ENCODE measurements at regions not wholly inside any gene's neighbourhood (a gene's known extent, or its start where the extent isn't known, plus 50 kb on each side); places are given as distances from the start of the nearest gene placed in this dataset.

DNA sequence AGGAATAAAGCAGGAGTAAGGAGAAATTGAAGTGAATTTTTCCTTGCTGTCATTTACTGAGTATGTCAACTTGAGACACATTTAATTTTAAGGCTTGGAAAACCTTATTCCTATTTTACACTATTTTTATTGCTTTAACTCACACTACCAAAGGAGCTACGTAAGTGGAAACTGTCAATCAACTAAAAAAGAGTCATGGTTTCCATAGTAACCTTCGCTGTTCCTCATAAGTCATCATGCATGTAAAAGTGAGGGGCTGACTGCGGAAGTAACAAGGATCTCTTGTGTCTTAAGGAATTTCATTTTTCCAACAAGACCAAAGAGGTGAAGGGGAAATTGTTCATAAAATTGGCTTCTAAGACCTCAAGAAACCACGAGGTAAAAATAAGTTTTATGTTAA lies 516.2 kb upstream of the CA10 start:
- Mint-ChIP-seq H3K4me1 (ENCODE audit: low read depth, unreplicated experiment) (peaks cover 10% of the 10 kb centered on the region), H3K27me3 (ENCODE audit: low read depth, unreplicated experiment) (no peaks in the 10 kb centered on the region), H3K9me3 (ENCODE audit: unreplicated experiment) (peaks cover 10% of the 10 kb centered on the region), H3K36me3 (ENCODE audit: low read depth, unreplicated experiment) (no peaks in the 10 kb centered on the region), H3K4me3 (ENCODE audit: unreplicated experiment) (no peak overlapping the region), H3K27ac (ENCODE audit: unreplicated experiment) (no peak overlapping the region)
- no peak overlapping the region for H3K4me2 ChIP-seq (ENCODE audit: low read length)
- H4K20me1 ChIP-seq (ENCODE audit: insufficient read depth, low read length), result no peaks in the 10 kb centered on the region
- no peak for TF ChIP-seq EZH2 (IDR thresholded peaks at IDR 0.05; ENCODE audit: insufficient read depth, low read length)
- TF ChIP-seq, protein P1, sequence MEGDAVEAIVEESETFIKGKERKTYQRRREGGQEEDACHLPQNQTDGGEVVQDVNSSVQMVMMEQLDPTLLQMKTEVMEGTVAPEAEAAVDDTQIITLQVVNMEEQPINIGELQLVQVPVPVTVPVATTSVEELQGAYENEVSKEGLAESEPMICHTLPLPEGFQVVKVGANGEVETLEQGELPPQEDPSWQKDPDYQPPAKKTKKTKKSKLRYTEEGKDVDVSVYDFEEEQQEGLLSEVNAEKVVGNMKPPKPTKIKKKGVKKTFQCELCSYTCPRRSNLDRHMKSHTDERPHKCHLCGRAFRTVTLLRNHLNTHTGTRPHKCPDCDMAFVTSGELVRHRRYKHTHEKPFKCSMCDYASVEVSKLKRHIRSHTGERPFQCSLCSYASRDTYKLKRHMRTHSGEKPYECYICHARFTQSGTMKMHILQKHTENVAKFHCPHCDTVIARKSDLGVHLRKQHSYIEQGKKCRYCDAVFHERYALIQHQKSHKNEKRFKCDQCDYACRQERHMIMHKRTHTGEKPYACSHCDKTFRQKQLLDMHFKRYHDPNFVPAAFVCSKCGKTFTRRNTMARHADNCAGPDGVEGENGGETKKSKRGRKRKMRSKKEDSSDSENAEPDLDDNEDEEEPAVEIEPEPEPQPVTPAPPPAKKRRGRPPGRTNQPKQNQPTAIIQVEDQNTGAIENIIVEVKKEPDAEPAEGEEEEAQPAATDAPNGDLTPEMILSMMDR (IDR thresholded peaks at IDR 0.05; ENCODE audit: insufficient read depth, low read depth, low read length), result no peak
- H3K4me3 ChIP-seq (ENCODE audit: insufficient read depth, low read depth, low read length), result no peak overlapping the region
- no peaks in the 10 kb centered on the region for H3K9me3 ChIP-seq (ENCODE audit: insufficient read depth, low read depth, low read length)
- no peaks in the 10 kb centered on the region for H3K36me3 ChIP-seq (ENCODE audit: insufficient read depth, low read length)
- no peak overlapping the region for H3K27ac ChIP-seq (ENCODE audit: low read depth, low read length)
- H2AFZ ChIP-seq (ENCODE audit: low read depth, low read length), result no peak overlapping the region
- H3K27me3 ChIP-seq (ENCODE audit: insufficient read depth, low read length), result no peaks in the 10 kb centered on the region
- H3K4me1 ChIP-seq (ENCODE audit: insufficient read depth, low read length), result no peaks in the 10 kb centered on the region
- no peaks in the 10 kb centered on the region for H3K79me2 ChIP-seq (ENCODE audit: insufficient read depth, low read length)
- no peak overlapping the region for H3K9ac ChIP-seq (ENCODE audit: low read length)
- FAIRE-seq, result no peak
- no peak for DNase-seq (ENCODE audit: low read depth)

DNA sequence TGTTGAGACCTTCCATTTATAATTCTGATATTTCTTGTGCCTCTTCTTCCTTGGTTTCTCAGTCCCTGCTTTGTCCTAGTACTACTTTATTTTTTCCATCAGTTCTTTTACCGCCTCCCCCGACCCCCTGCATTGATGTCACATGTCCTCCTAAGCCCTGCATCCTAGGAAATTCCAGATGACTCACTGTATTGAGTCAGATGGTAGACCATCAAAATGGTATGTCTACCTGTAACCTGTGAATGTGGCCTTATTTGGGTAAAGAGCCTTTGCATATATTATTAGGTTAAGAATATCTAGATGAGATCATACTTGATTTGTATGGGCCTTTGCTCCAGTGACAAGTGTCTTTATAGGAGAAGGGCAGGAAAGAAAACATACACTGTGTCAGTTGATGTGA lies 515.3 kb upstream of the CA10 start:
- no peaks in the 10 kb centered on the region for H3K79me2 ChIP-seq (ENCODE audit: insufficient read depth, low read length)
- H3K27ac ChIP-seq (ENCODE audit: low read depth, low read length), result no peak overlapping the region
- peaks cover 10% of the 10 kb centered on the region for H3K4me1 Mint-ChIP-seq (ENCODE audit: low read depth, unreplicated experiment)
- H3K27me3 Mint-ChIP-seq (ENCODE audit: low read depth, unreplicated experiment), result no peaks in the 10 kb centered on the region
- H3K9ac ChIP-seq (ENCODE audit: low read length), result no peak overlapping the region
- H3K36me3 Mint-ChIP-seq (ENCODE audit: low read depth, unreplicated experiment), result no peaks in the 10 kb centered on the region
- no peaks in the 10 kb centered on the region for H3K36me3 ChIP-seq (ENCODE audit: insufficient read depth, low read length)
- DNase-seq (ENCODE audit: low read depth), result no peak
- no peak overlapping the region for H2AFZ ChIP-seq (ENCODE audit: low read depth, low read length)
- no peaks in the 10 kb centered on the region for H3K27me3 ChIP-seq (ENCODE audit: insufficient read depth, low read length)
- no peaks in the 10 kb centered on the region for H3K4me1 ChIP-seq (ENCODE audit: insufficient read depth, low read length)
- no peak for FAIRE-seq
- H3K4me3 Mint-ChIP-seq (ENCODE audit: unreplicated experiment), result no peak overlapping the region
- H4K20me1 ChIP-seq (ENCODE audit: insufficient read depth, low read length), result no peaks in the 10 kb centered on the region
- no peak for TF ChIP-seq EZH2 (IDR thresholded peaks at IDR 0.05; ENCODE audit: insufficient read depth, low read length)
- TF ChIP-seq, protein P1 (IDR thresholded peaks at IDR 0.05; ENCODE audit: insufficient read depth, low read depth, low read length), result no peak
- H3K4me3 ChIP-seq (ENCODE audit: insufficient read depth, low read depth, low read length), result no peak overlapping the region
- no peaks in the 10 kb centered on the region for H3K9me3 ChIP-seq (ENCODE audit: insufficient read depth, low read depth, low read length)
- H3K27ac Mint-ChIP-seq (ENCODE audit: unreplicated experiment), result no peak overlapping the region
- no peak overlapping the region for H3K4me2 ChIP-seq (ENCODE audit: low read length)
- peaks cover 6% of the 10 kb centered on the region for H3K9me3 Mint-ChIP-seq (ENCODE audit: unreplicated experiment)

DNA sequence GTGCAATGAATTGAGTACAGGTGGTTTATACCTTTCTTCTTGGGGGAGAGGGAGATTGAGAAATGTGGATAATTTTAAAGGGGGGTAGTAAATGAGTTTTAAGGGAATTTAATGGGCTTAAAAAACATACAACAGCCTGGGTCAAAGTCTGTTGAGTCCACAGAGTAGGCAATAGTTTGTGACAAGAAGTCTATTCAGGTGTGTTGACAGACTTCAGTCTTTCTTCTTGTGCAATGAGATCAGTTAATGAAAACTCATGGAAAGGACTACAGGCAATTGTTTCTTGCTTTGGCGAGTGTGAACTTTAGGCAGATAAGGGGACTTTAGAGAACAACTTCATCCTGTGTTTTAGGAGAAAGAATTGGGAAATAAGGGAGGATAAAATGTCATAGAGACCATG lies 507.8 kb upstream of the CA10 start:
- no peak for FAIRE-seq

More for the DNA sequence above, 507.8 kb upstream of the CA10 start:
- Histone ChIP-seq H3K27ac (ENCODE audit: low read depth, low read length) (no peak overlapping the region), H3K79me2 (ENCODE audit: insufficient read depth, low read length) (no peaks in the 10 kb centered on the region), H3K9me3 (ENCODE audit: insufficient read depth, low read depth, low read length) (no peaks in the 10 kb centered on the region), H3K4me2 (ENCODE audit: low read length) (no peak overlapping the region), H2AFZ (ENCODE audit: low read depth, low read length) (no peak overlapping the region), H3K4me3 (ENCODE audit: insufficient read depth, low read depth, low read length) (no peak overlapping the region), H3K27me3 (ENCODE audit: insufficient read depth, low read length) (no peaks in the 10 kb centered on the region), H3K4me1 (ENCODE audit: insufficient read depth, low read length) (no peaks in the 10 kb centered on the region), H4K20me1 (ENCODE audit: insufficient read depth, low read length) (no peaks in the 10 kb centered on the region), H3K9ac (ENCODE audit: low read length) (no peak overlapping the region), H3K36me3 (ENCODE audit: insufficient read depth, low read length) (no peaks in the 10 kb centered on the region)
- no peak for TF ChIP-seq EZH2 (IDR thresholded peaks at IDR 0.05; ENCODE audit: insufficient read depth, low read length)
- TF ChIP-seq, protein P1 (IDR thresholded peaks at IDR 0.05; ENCODE audit: insufficient read depth, low read depth, low read length), result no peak
- Mint-ChIP-seq H3K36me3 (ENCODE audit: low read depth, unreplicated experiment) (peaks cover 2% of the 10 kb centered on the region), H3K4me1 (ENCODE audit: low read depth, unreplicated experiment) (no peaks in the 10 kb centered on the region), H3K27ac (ENCODE audit: unreplicated experiment) (no peak overlapping the region), H3K4me3 (ENCODE audit: unreplicated experiment) (no peak overlapping the region), H3K27me3 (ENCODE audit: low read depth, unreplicated experiment) (no peaks in the 10 kb centered on the region), H3K9me3 (ENCODE audit: unreplicated experiment) (peaks cover 5% of the 10 kb centered on the region)
- no peak for DNase-seq (ENCODE audit: low read depth)

Measured in astrocyte (in vitro differentiated cells and primary cell).